K562 (cell line): ENCODE measurements at regions not wholly inside any gene's neighbourhood (a gene's known extent, or its start where the extent isn't known, plus 50 kb on each side); places are given as distances from the start of the nearest gene placed in this dataset.

Experiments used
- ATAC-seq: fragments of 200-7000 bp; cut with Tn5 transposase; 3 replicates; pipeline ENCODE4 v1.9.1; 2020; ENCODE audit warnings: moderate library complexity
- BruUV-seq: library from RNA; stranded (reverse); fragments of 400-500 nt; replicated peaks from 2 replicates; lab custom pipeline; 2021; lab: Mats Ljungman, UMichigan
- CTCF ChIA-PET: fragments of 300-600 bp; formaldehyde crosslinking; extraction: SDS; loops from one replicate; lab custom pipeline; 2021; ENCODE audit warnings: low intra/inter-chr PET ratio; lab: Yijun Ruan, JAX
- POLR2A ChIA-PET: fragments of 300-600, 350-650 bp; sonication (Branson Sonifier 250); formaldehyde crosslinking; extraction: SDS; loops from one replicate; lab custom pipeline; 2021; ENCODE audit warnings: antibody characterized with exemption, inconsistent platforms; lab: Yijun Ruan, JAX
- DNase-seq, 4 experiments: peaks; one replicate each; pipeline versions ENCODE4 v3.0.0 to v3.0.0-alpha.2; 2011 to 2018; ENCODE audit warnings: low spot score in 3 of 4, mixed read lengths in 3 of 4; ENCODE audit errors: extremely low read depth in 1 of 4
- FAIRE-seq: peaks from 2 replicates; lab custom pipeline; 2011; peaks lifted over from hg19 to GRCh38; lab: Jason Lieb, UNC
- H2AFZ ChIP-seq: 2 replicates; pipeline ENCODE4 v1.6.0; 2011; ENCODE audit warnings: low read depth, low read length, control low read depth, inconsistent platforms
- H3K27ac ChIP-seq: fragments of 200-600 bp; 3 replicates; pipeline ENCODE4 v1.8.0; 2011; ENCODE audit warnings: low read depth, mild to moderate bottlenecking, control low read depth, inconsistent platforms, low read length, moderate library complexity, mixed read lengths; ENCODE audit errors: extremely low read depth
- H3K27me3 ChIP-seq, 2 experiments: fragments of 300-600 bp in 1 of 2; 2 replicates in 1 of 2; 3 replicates in 1 of 2; pipeline versions ENCODE4 v1.6.0 to v1.8.0; 2011; ENCODE audit warnings: inconsistent platforms in 2 of 2, low read length in 2 of 2, mild to moderate bottlenecking in 1 of 2, mixed read lengths in 1 of 2, moderate library complexity in 1 of 2; ENCODE audit not compliant: control insufficient read depth in 2 of 2, insufficient read depth in 2 of 2
- H3K36me3 ChIP-seq: fragments of 300-600 bp; 3 replicates; pipeline ENCODE4 v1.8.0; 2011; ENCODE audit warnings: mild to moderate bottlenecking, low read length, inconsistent platforms; ENCODE audit not compliant: control insufficient read depth, insufficient read depth
- H3K4me1 ChIP-seq, 2 experiments: fragments of 200-600 bp in 1 of 2; replicated peaks in 1 of 2; 2 replicates in 1 of 2; 3 replicates in 1 of 2; pipeline versions ENCODE4 v1.5.1 to v1.8.0; 2011; ENCODE audit warnings: inconsistent platforms in 2 of 2, low read length in 2 of 2, mild to moderate bottlenecking in 1 of 2, mixed read lengths in 1 of 2, moderate library complexity in 1 of 2; ENCODE audit not compliant: control insufficient read depth in 2 of 2, insufficient read depth in 2 of 2
- H3K4me2 ChIP-seq: 2 replicates; pipeline ENCODE4 v1.6.1; 2011; ENCODE audit warnings: low read length, control low read depth, inconsistent platforms, mixed read lengths; ENCODE audit not compliant: insufficient read depth
- H3K4me3 ChIP-seq: fragments of 200-600 bp; sonication (generic), shearing (Covaris generic); 2 replicates; pipeline ENCODE4 v1.5.1; 2016; ENCODE audit warnings: control low read depth, inconsistent platforms
- H3K79me2 ChIP-seq: fragments of 200-600 bp; 3 replicates; pipeline ENCODE4 v1.8.0; 2011; ENCODE audit warnings: low read length, inconsistent platforms; ENCODE audit not compliant: control insufficient read depth, insufficient read depth
- H3K9ac ChIP-seq, 2 experiments: 2 replicates each; pipeline versions ENCODE4 v1.6.0 to v1.6.1; 2011; ENCODE audit warnings: low read depth in 2 of 2, low read length in 2 of 2, control low read depth in 1 of 2, inconsistent platforms in 1 of 2, mild to moderate bottlenecking in 1 of 2, mixed read lengths in 1 of 2; ENCODE audit not compliant: insufficient read depth in 1 of 2
- H3K9me1 ChIP-seq: one replicate; pipeline ENCODE4 v1.6.0; 2011; ENCODE audit warnings: inconsistent platforms, mild to moderate bottlenecking, low read length, moderate library complexity; ENCODE audit not compliant: control insufficient read depth, insufficient read depth
- H3K9me3 ChIP-seq: replicated peaks from 2 replicates; pipeline ENCODE4 v1.5.1; 2011; ENCODE audit warnings: low read depth, low read length, inconsistent platforms; ENCODE audit not compliant: control insufficient read depth, insufficient read depth
- H4K20me1 ChIP-seq: replicated peaks from 2 replicates; pipeline ENCODE4 v1.6.1; 2011; ENCODE audit warnings: low read length, inconsistent platforms, mixed read lengths; ENCODE audit not compliant: control insufficient read depth, insufficient read depth
- CBX3 ChIP-seq, 2 experiments: IDR thresholded peaks; 1 replicate in 1 of 2; 2 replicates in 1 of 2; pipeline ENCODE4 v1.6.1; 2012; ENCODE audit warnings: inconsistent platforms in 2 of 2, low read length in 2 of 2, borderline replicate concordance in 1 of 2, control low read depth in 1 of 2
- CGGBP1 ChIP-seq: fragments of 250-450 bp; sonication (Bioruptor Pico); IDR thresholded peaks from 2 replicates; pipeline ENCODE4 v1.9.0; 2021; ENCODE audit warnings: mild to moderate bottlenecking
- ELK1 ChIP-seq: sonication (generic); formaldehyde crosslinking; IDR thresholded peaks from 2 replicates; pipeline ENCODE4 v1.8.1; 2022; ENCODE audit warnings: missing genetic modification reagents
- FOXP4 ChIP-seq: sonication (generic); formaldehyde crosslinking; IDR thresholded peaks from 2 replicates; pipeline ENCODE4 v1.8.0; 2022; ENCODE audit warnings: mild to moderate bottlenecking, missing genetic modification reagents, borderline replicate concordance
- POLR3G ChIP-seq: IDR thresholded peaks from 2 replicates; pipeline ENCODE4 v1.6.1; 2011; ENCODE audit not compliant: insufficient read length, insufficient replicate concordance; ENCODE audit errors: extremely low read depth
- TCFL5 ChIP-seq: fragments of 250-450 bp; sonication (Bioruptor Pico); conservative IDR thresholded peaks from 2 replicates; pipeline ENCODE4 v1.6.1; 2021; ENCODE audit warnings: mild to moderate bottlenecking, moderate library complexity, matching md5 sums
- ZBTB11 ChIP-seq, 3 experiments: fragments of 200-800 bp in 1 of 3; fragments of 250-450 bp in 1 of 3; fragments of 450-650 bp in 1 of 3; sonication (Bioruptor Pico) in 1 of 3; sonication (Bioruptor generic) in 1 of 3; formaldehyde crosslinking in 1 of 3; IDR thresholded peaks; 2 replicates each; pipeline versions ENCODE4 v1.6.1 to v1.8.0; 2016 to 2022; ENCODE audit warnings: mild to moderate bottlenecking in 2 of 3, missing genetic modification characterization in 2 of 3, missing compliant biosample characterization in 1 of 3, moderate library complexity in 1 of 3
- ZBTB7A ChIP-seq: IDR thresholded peaks from 2 replicates; pipeline ENCODE4 v1.6.1; 2011; ENCODE audit warnings: low read depth, mild to moderate bottlenecking, low read length, moderate library complexity, borderline replicate concordance; ENCODE audit not compliant: control insufficient read depth
- ZNF518B ChIP-seq: fragments of 250-450 bp; sonication (Bioruptor Pico); IDR thresholded peaks from 2 replicates; pipeline ENCODE4 v1.5.0; 2021; ENCODE audit warnings: mild to moderate bottlenecking, moderate library complexity
- WGBS: fragments of 100-300 bp; shearing (Covaris generic); methylation state at CpG from one replicate; pipeline ENCODE4 v1.1.6; 2016; ENCODE audit warnings: low coverage, mixed read lengths; ENCODE audit not compliant: insufficient coverage; ENCODE audit errors: missing lambda C conversion rate; 5-methylcytosine and 5-hydroxymethylcytosine counted together
- in situ Hi-C: fragments of 300-500 bp; cut with MboI; formaldehyde crosslinking; loops from 4 replicates; pipeline ENCODE4 v1.15.0; 2018; ENCODE audit warnings: inconsistent platforms, mixed read lengths
- intact Hi-C: fragments of 100-400 bp; cut with micrococcal nuclease; formaldehyde crosslinking; loops from 2 replicates; pipeline ENCODE4 v1.14.2; 2022

- no peaks in the 10 kb centered on the region for H3K4me1 ChIP-seq
- no peak overlapping the region for H3K4me2 ChIP-seq
- H2AFZ ChIP-seq, result no peak overlapping the region
- no peaks in the 10 kb centered on the region for H3K9me3 ChIP-seq
- WGBS, result 0% methylated on average over 3 of the region's 3 CpGs
- H3K9me1 ChIP-seq, result no peaks in the 10 kb centered on the region
- no peak overlapping the region for H3K9ac ChIP-seq
- DNase-seq, result no peak
- no peaks in the 10 kb centered on the region for H3K27me3 ChIP-seq
- ChIA-PET POLR2A (no interaction called here), CTCF (no interaction called here)
- no peaks in the 10 kb centered on the region for H4K20me1 ChIP-seq
- no TSS peak for BruUV-seq
- no peak overlapping the region for H3K4me3 ChIP-seq
- no peak overlapping the region for H3K27ac ChIP-seq
- H3K79me2 ChIP-seq, result no peaks in the 10 kb centered on the region
- H3K36me3 ChIP-seq, result no peaks in the 10 kb centered on the region
- in situ Hi-C loops (no loop called here), intact Hi-C loops (no loop called here)
- no peak for ATAC-seq
- no peak for FAIRE-seq
- TF ChIP-seq POLR3G (no peak), CGGBP1 (no peak), FOXP4 (CRISPR knock-in tag) (no peak), ELK1 (CRISPR knock-in tag) (no peak), ZBTB7A (no peak), CBX3 (IDR thresholded peaks at IDR 0.05; ENCODE audit: borderline replicate concordance in 1 of 2, low read length in 2 of 2) (no peak), ZBTB11 (CRISPR knock-in tag; IDR thresholded peaks at IDR 0.05) (no peak), TCFL5 (CRISPR knock-in tag) (no peak), ZNF518B (CRISPR knock-in tag) (no peak)
Measured at GRCh38 chr5:86765778-86766502, 148.2 kb downstream of the COX7C start.
